B cell (primary cell): ENCODE measurements at regions not wholly inside any gene's neighbourhood (a gene's known extent, or its start where the extent isn't known, plus 50 kb on each side); places are given as distances from the start of the nearest gene placed in this dataset.

ENCODE experiments used
- EZH2 ChIP-seq: IDR thresholded peaks from 2 replicates; pipeline ENCODE4 v1.6.1; 2012; ENCODE audit warnings: borderline replicate concordance, low read depth, mild to moderate bottlenecking, moderate library complexity, low read length; ENCODE audit not compliant: insufficient read depth, poor library complexity, severe bottlenecking
- TF ChIP-seq, protein P1 (sequence below): fragments of 200-600 bp; IDR thresholded peaks from one replicate; pipeline ENCODE4 v1.8.0; 2022; ENCODE audit warnings: antibody characterized with exemption, mild to moderate bottlenecking

- TF ChIP-seq, protein P1, sequence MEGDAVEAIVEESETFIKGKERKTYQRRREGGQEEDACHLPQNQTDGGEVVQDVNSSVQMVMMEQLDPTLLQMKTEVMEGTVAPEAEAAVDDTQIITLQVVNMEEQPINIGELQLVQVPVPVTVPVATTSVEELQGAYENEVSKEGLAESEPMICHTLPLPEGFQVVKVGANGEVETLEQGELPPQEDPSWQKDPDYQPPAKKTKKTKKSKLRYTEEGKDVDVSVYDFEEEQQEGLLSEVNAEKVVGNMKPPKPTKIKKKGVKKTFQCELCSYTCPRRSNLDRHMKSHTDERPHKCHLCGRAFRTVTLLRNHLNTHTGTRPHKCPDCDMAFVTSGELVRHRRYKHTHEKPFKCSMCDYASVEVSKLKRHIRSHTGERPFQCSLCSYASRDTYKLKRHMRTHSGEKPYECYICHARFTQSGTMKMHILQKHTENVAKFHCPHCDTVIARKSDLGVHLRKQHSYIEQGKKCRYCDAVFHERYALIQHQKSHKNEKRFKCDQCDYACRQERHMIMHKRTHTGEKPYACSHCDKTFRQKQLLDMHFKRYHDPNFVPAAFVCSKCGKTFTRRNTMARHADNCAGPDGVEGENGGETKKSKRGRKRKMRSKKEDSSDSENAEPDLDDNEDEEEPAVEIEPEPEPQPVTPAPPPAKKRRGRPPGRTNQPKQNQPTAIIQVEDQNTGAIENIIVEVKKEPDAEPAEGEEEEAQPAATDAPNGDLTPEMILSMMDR: no peak
- no peak for TF ChIP-seq EZH2
Observed at GRCh38 chr4:147117431-147117830, 171.8 kb upstream of the TTC29 start.
